Upper lobe of right lung (tissue), 1 donor: ENCODE measurements at regions not wholly inside any gene's neighbourhood (a gene's known extent, or its start where the extent isn't known, plus 50 kb on each side); places are given as distances from the start of the nearest gene placed in this dataset.
A peak's percentile ranks its signal among the peaks of the same experiment; 100 is the strongest.

Experiments used
- ATAC-seq: fragments of 200-7000 bp; cut with Tn5 transposase; one replicate; pipeline ENCODE4 v1.9.1; 2020; ENCODE audit warnings: mild to moderate bottlenecking, moderate library complexity
- DNase-seq: peaks from one replicate; pipeline ENCODE4 v3.0.0-alpha.2; 2020
- H3K27ac ChIP-seq: fragments of 200-600 bp; one replicate; pipeline ENCODE4 v1.8.0; 2022
- H3K27me3 ChIP-seq: fragments of 200-600 bp; one replicate; pipeline ENCODE4 v1.8.0; 2022; ENCODE audit warnings: mild to moderate bottlenecking
- H3K36me3 ChIP-seq: fragments of 200-600 bp; one replicate; pipeline ENCODE4 v1.8.0; 2022
- H3K4me1 ChIP-seq: fragments of 200-600 bp; one replicate; pipeline ENCODE4 v1.8.0; 2022
- H3K4me3 ChIP-seq: fragments of 200-600 bp; one replicate; pipeline ENCODE4 v1.8.0; 2022; ENCODE audit warnings: mild to moderate bottlenecking
- H3K9me3 ChIP-seq: fragments of 200-600 bp; one replicate; pipeline ENCODE4 v1.8.0; 2022
- CTCF ChIP-seq: fragments of 200-600 bp; IDR thresholded peaks from one replicate; pipeline ENCODE4 v1.8.0; 2022; ENCODE audit warnings: antibody characterized with exemption
- intact Hi-C: fragments of 100-400 bp; cut with DNase I; formaldehyde crosslinking; loops from one replicate; pipeline ENCODE4 v1.11.0; 2022
- donor health status: DM: no; HTN: yes; CAD: no; lungs with severe emphysema.

GRCh38 chr6:144477856-144478255 is 192.7 kb downstream of the UTRN start:
- intact Hi-C loops = no loop called here
- no peak for TF ChIP-seq CTCF
- no peak for DNase-seq
- no peaks in the 10 kb centered on the region for H3K9me3 ChIP-seq
- H3K27me3 ChIP-seq = no peaks in the 10 kb centered on the region
- H3K4me3 ChIP-seq = no peak overlapping the region
- H3K36me3 ChIP-seq = peaks cover 67% of the 10 kb centered on the region
- peaks cover 13% of the 10 kb centered on the region for H3K4me1 ChIP-seq
- no peak overlapping the region for H3K27ac ChIP-seq
- no peak for ATAC-seq

GRCh38 chr6:144478483-144478882 is 193.3 kb downstream of the UTRN start:
- no peaks in the 10 kb centered on the region for H3K27me3 ChIP-seq
- no peaks in the 10 kb centered on the region for H3K9me3 ChIP-seq
- peaks cover 69% of the 10 kb centered on the region for H3K36me3 ChIP-seq
- H3K4me1 ChIP-seq = peaks cover 13% of the 10 kb centered on the region
- no peak overlapping the region for H3K4me3 ChIP-seq
- intact Hi-C loops = no loop called here
- ATAC-seq = no peak
- no peak overlapping the region for H3K27ac ChIP-seq
- DNase-seq = no peak
- no peak for TF ChIP-seq CTCF

- H3K4me3 ChIP-seq = no peak overlapping the region
- H3K4me1 ChIP-seq = peaks cover 13% of the 10 kb centered on the region
- TF ChIP-seq CTCF = no peak
- ATAC-seq (no peak), DNase-seq (no peak)
- no peak overlapping the region for H3K27ac ChIP-seq
- intact Hi-C loops = loop anchor here (10.0 kb wide), 1 partner anchor 375 kb away; no protein-coding TSS in a partner anchor
- H3K36me3 ChIP-seq = peaks cover 55% of the 10 kb centered on the region
- no peaks in the 10 kb centered on the region for H3K9me3 ChIP-seq
- no peaks in the 10 kb centered on the region for H3K27me3 ChIP-seq
These were observed 194.9 kb downstream of the UTRN start for GRCh38 chr6:144479991-144480390.

- H3K4me1 ChIP-seq = peaks cover 13% of the 10 kb centered on the region
- H3K27ac ChIP-seq = no peak overlapping the region
- no peak for ATAC-seq
- no peak for DNase-seq
- no peaks in the 10 kb centered on the region for H3K9me3 ChIP-seq
- H3K36me3 ChIP-seq = peaks cover 53% of the 10 kb centered on the region
- TF ChIP-seq CTCF = no peak
- H3K4me3 ChIP-seq = no peak overlapping the region
- H3K27me3 ChIP-seq = no peaks in the 10 kb centered on the region
- intact Hi-C loops = loop anchor here (10.0 kb wide), 1 partner anchor 376 kb away; no protein-coding TSS in a partner anchor
These were observed 195.3 kb downstream of the UTRN start for GRCh38 chr6:144480473-144480872.

GRCh38 chr6:144481527-144481926 is 196.4 kb downstream of the UTRN start:
- H3K27me3 ChIP-seq = no peaks in the 10 kb centered on the region
- no peaks in the 10 kb centered on the region for H3K9me3 ChIP-seq
- DNase-seq (no peak), ATAC-seq (peak; percentile 53)
- intact Hi-C loops = loop anchor here (10.0 kb wide), 1 partner anchor 377 kb away; no protein-coding TSS in a partner anchor
- peaks cover 13% of the 10 kb centered on the region for H3K4me1 ChIP-seq
- no peak for TF ChIP-seq CTCF
- H3K27ac ChIP-seq = no peak overlapping the region
- H3K36me3 ChIP-seq = peaks cover 53% of the 10 kb centered on the region
- no peak overlapping the region for H3K4me3 ChIP-seq

- intact Hi-C loops = loop anchor here (10.0 kb wide), 1 partner anchor 377 kb away; no protein-coding TSS in a partner anchor
- Histone ChIP-seq H3K27me3 (no peaks in the 10 kb centered on the region), H3K4me3 (no peak overlapping the region), H3K27ac (no peak overlapping the region), H3K9me3 (no peaks in the 10 kb centered on the region), H3K36me3 (peaks cover 53% of the 10 kb centered on the region), H3K4me1 (peaks cover 13% of the 10 kb centered on the region)
- DNase-seq (peak; percentile 77), ATAC-seq (peak; percentile 89)
- TF ChIP-seq CTCF = peak; percentile 64
These were observed 197.0 kb downstream of the UTRN start for GRCh38 chr6:144482142-144482541.
